ENCODE measurements at regions not wholly inside any gene's neighbourhood (a gene's known extent, or its start where the extent isn't known, plus 50 kb on each side); places are given as distances from the start of the nearest gene placed in this dataset.

- no peak for DNase-seq (ENCODE audit: low read depth)
- no peak overlapping the region for H3K4me3 ChIP-seq (ENCODE audit: low read depth, low read length)
- no peak for TF ChIP-seq CTCF (IDR thresholded peaks at IDR 0.05; ENCODE audit: insufficient read depth, low read depth, low read length, missing control alignments)
These were observed 226.8 kb downstream of the CETN3 start for GRCh38 chr5:90182726-90183125.

- H3K4me3 ChIP-seq (ENCODE audit: low read depth, low read length): no peak overlapping the region
- no peak for TF ChIP-seq CTCF (IDR thresholded peaks at IDR 0.05; ENCODE audit: insufficient read depth, low read depth, low read length, missing control alignments)
These were observed 235.3 kb downstream of the CETN3 start for GRCh38 chr5:90174236-90174635.

DNA sequence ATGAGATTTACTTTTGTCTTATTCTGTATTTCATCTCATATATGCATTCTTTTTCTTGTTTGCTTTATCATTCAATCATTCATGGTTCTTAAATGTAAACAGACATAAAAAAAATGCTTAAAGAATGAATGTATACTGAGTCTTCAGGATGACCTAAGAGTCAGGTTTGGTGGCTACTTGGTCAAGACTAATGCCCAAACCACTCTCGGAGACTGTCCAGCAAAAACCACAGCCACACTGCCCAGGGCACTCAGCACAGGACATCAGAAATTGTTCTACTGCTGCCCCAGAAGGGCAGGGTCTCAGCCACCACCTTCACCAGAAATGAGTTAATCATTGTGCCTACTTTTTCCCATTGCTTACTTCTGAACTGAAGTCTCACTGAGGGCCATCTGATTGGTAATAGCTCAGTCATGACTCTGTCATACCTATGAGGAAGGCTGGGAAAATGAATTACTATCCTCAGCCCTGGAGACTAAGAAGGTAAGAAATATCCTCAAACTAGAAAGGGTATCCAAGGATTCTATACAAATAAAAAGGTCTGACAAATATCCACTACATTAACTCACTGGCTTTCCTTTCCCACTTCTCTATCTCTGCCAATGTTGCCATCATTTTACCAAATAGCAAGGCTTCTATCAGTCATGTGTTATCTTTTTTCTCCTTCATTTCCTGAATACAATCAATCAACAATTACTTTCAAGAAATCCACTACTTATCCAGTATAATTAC lies 236.1 kb downstream of the CETN3 start:
- TF ChIP-seq CTCF (IDR thresholded peaks at IDR 0.05; ENCODE audit: insufficient read depth, low read depth, low read length, missing control alignments): no peak
- no peak overlapping the region for H3K4me3 ChIP-seq (ENCODE audit: low read depth, low read length)
- no peak for DNase-seq (ENCODE audit: low read depth)

More at GRCh38 chr5:90174236-90174635, 235.3 kb downstream of the CETN3 start:
- no peak for DNase-seq (ENCODE audit: low read depth)

- DNase-seq (ENCODE audit: low read depth): no peak
- H3K4me3 ChIP-seq (ENCODE audit: low read depth, low read length): no peak overlapping the region
- TF ChIP-seq CTCF (IDR thresholded peaks at IDR 0.05; ENCODE audit: insufficient read depth, low read depth, low read length, missing control alignments): no peak
These were observed 238.1 kb downstream of the CETN3 start for GRCh38 chr5:90171466-90171865.

DNA sequence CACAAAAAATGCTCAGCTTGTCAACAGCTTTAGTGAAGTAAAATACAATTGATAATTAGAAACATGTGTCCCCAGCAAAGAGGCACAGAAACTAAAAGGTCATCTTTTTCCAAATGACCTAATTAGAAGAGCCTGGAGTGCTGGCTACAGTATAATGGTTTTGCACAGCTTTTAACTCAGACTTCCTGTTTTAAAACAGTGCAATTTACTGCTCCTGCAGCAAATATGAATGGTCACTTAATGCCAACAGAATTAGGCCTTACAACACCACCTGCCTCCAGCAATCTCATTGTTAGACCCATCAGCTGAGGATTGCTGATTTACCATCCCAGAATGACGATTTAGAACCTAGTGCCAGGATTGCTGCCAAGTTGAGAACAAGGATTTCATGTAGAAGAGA lies 239.3 kb downstream of the CETN3 start:
- DNase-seq (ENCODE audit: low read depth): no peak
- no peak for TF ChIP-seq CTCF (IDR thresholded peaks at IDR 0.05; ENCODE audit: insufficient read depth, low read depth, low read length, missing control alignments)
- no peak overlapping the region for H3K4me3 ChIP-seq (ENCODE audit: low read depth, low read length)

- DNase-seq (ENCODE audit: low read depth): no peak
These were observed 240.5 kb downstream of the CETN3 start for GRCh38 chr5:90169078-90169477.

More at GRCh38 chr5:90169078-90169477, 240.5 kb downstream of the CETN3 start:
- TF ChIP-seq CTCF (IDR thresholded peaks at IDR 0.05; ENCODE audit: insufficient read depth, low read depth, low read length, missing control alignments): no peak
- H3K4me3 ChIP-seq (ENCODE audit: low read depth, low read length): no peak overlapping the region

Data from GM12865 (cell line).